Panc1 (cell line): ENCODE measurements at regions not wholly inside any gene's neighbourhood (a gene's known extent, or its start where the extent isn't known, plus 50 kb on each side); places are given as distances from the start of the nearest gene placed in this dataset.

Experiments used
- POLR2AphosphoS5 ChIP-seq: IDR thresholded peaks from 2 replicates; pipeline ENCODE4 v1.6.1; 2012; ENCODE audit warnings: mild to moderate bottlenecking, low read depth, low read length, moderate library complexity
- TCF7L2 ChIP-seq: IDR thresholded peaks from 2 replicates; pipeline ENCODE4 v1.6.1; 2011; ENCODE audit warnings: mild to moderate bottlenecking, low read depth, low read length, inconsistent platforms
- TF ChIP-seq, protein P1 (sequence below): fragments of 450-650 bp; IDR thresholded peaks from 2 replicates; pipeline ENCODE4 v1.5.1; 2017; ENCODE audit warnings: mild to moderate bottlenecking
- TF ChIP-seq, protein P2 (sequence below), 2 experiments: IDR thresholded peaks; 2 replicates each; pipeline ENCODE4 v1.6.1; 2011 to 2012; ENCODE audit warnings: low read depth in 2 of 2, control low read depth in 1 of 2, low read length in 1 of 2, mild to moderate bottlenecking in 1 of 2, moderate library complexity in 1 of 2; ENCODE audit not compliant: insufficient read depth in 1 of 2

DNA sequence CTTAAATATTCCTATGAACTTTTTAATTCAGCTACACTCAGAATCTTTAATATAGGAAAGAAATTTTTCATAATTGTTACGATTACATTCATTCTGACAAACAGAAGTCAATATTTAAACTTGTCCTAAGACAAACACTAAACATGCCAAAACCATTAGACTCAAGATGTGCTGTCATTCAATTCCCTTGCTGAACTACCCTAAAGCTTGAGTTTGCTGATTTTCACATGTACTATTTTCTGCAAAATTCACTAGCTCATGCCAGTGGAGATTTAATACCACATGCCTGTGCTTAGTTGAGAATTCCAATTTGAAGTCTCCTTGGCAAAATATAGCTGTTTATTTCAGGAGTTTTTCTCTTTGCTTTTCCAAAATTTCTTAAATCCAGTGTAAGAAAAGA, 448.0 kb downstream of the COL12A1 start:
- no peak for TF ChIP-seq POLR2AphosphoS5
- TF ChIP-seq, protein P1, sequence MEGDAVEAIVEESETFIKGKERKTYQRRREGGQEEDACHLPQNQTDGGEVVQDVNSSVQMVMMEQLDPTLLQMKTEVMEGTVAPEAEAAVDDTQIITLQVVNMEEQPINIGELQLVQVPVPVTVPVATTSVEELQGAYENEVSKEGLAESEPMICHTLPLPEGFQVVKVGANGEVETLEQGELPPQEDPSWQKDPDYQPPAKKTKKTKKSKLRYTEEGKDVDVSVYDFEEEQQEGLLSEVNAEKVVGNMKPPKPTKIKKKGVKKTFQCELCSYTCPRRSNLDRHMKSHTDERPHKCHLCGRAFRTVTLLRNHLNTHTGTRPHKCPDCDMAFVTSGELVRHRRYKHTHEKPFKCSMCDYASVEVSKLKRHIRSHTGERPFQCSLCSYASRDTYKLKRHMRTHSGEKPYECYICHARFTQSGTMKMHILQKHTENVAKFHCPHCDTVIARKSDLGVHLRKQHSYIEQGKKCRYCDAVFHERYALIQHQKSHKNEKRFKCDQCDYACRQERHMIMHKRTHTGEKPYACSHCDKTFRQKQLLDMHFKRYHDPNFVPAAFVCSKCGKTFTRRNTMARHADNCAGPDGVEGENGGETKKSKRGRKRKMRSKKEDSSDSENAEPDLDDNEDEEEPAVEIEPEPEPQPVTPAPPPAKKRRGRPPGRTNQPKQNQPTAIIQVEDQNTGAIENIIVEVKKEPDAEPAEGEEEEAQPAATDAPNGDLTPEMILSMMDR, result no peak
- no peak for TF ChIP-seq TCF7L2
- TF ChIP-seq, protein P2, sequence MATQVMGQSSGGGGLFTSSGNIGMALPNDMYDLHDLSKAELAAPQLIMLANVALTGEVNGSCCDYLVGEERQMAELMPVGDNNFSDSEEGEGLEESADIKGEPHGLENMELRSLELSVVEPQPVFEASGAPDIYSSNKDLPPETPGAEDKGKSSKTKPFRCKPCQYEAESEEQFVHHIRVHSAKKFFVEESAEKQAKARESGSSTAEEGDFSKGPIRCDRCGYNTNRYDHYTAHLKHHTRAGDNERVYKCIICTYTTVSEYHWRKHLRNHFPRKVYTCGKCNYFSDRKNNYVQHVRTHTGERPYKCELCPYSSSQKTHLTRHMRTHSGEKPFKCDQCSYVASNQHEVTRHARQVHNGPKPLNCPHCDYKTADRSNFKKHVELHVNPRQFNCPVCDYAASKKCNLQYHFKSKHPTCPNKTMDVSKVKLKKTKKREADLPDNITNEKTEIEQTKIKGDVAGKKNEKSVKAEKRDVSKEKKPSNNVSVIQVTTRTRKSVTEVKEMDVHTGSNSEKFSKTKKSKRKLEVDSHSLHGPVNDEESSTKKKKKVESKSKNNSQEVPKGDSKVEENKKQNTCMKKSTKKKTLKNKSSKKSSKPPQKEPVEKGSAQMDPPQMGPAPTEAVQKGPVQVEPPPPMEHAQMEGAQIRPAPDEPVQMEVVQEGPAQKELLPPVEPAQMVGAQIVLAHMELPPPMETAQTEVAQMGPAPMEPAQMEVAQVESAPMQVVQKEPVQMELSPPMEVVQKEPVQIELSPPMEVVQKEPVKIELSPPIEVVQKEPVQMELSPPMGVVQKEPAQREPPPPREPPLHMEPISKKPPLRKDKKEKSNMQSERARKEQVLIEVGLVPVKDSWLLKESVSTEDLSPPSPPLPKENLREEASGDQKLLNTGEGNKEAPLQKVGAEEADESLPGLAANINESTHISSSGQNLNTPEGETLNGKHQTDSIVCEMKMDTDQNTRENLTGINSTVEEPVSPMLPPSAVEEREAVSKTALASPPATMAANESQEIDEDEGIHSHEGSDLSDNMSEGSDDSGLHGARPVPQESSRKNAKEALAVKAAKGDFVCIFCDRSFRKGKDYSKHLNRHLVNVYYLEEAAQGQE (IDR thresholded peaks at IDR 0.05; ENCODE audit: insufficient read depth in 1 of 2, low read depth in 2 of 2, low read length in 1 of 2), result no peak
